ENCODE measurements at regions not wholly inside any gene's neighbourhood (a gene's known extent, or its start where the extent isn't known, plus 50 kb on each side); places are given as distances from the start of the nearest gene placed in this dataset.

GRCh38 chr6:133807501-133807900, 81.4 kb upstream of the TCF21 start:
- Histone ChIP-seq H3K4me2 (ENCODE audit: control insufficient read depth, insufficient read depth) (no peak overlapping the region), H3K9ac (ENCODE audit: control insufficient read depth, insufficient read depth, low read length) (no peak overlapping the region), H3K4me3 (no peak overlapping the region), H3K36me3 (ENCODE audit: control insufficient read depth in 2 of 2, insufficient read depth in 2 of 2, low read length in 1 of 2) (no peaks in the 10 kb centered on the region), H3K9me3 (replicated peaks; ENCODE audit: control insufficient read depth, insufficient read depth, low read length) (no peaks in the 10 kb centered on the region), H3K79me2 (ENCODE audit: control insufficient read depth, insufficient read depth, low read length) (no peaks in the 10 kb centered on the region), H2AFZ (ENCODE audit: control insufficient read depth, low read depth, low read length) (no peak overlapping the region), H3K27ac (ENCODE audit: control insufficient read depth, insufficient read depth) (no peak overlapping the region), H4K20me1 (ENCODE audit: control insufficient read depth, insufficient read depth) (no peaks in the 10 kb centered on the region), H3K27me3 (replicated peaks in 1 of 2; ENCODE audit: control insufficient read depth in 2 of 2, insufficient read depth in 2 of 2, low read length in 1 of 2) (no peaks in the 10 kb centered on the region; a peak in 1 of 4 replicates), H3K4me1 (ENCODE audit: control insufficient read depth, insufficient read depth, low read length) (no peaks in the 10 kb centered on the region)
- TF ChIP-seq ZSCAN29 (IDR thresholded peaks at IDR 0.05) = no peak
- no peak for TF ChIP-seq NFIC (IDR thresholded peaks at IDR 0.05; ENCODE audit: low read depth, low read length)
- 33% methylated on average over 1 of the region's 1 CpG for WGBS (ENCODE audit: insufficient coverage, insufficient replicate concordance, low lambda C conversion rate, missing lambda C conversion rate)
- in situ Hi-C loops (cut with MboI) (no loop called here), intact Hi-C loops (cut with micrococcal nuclease; ENCODE audit: unreplicated experiment) (no loop called here)
- no peak for DNase-seq (ENCODE audit: low read depth, low spot score)
- ChIA-PET SMC1A (ENCODE audit: uncharacterized antibody, unreplicated experiment) (no interaction called here), RAD21 (ENCODE audit: unreplicated experiment) (no interaction called here), CTCF (no interaction called here), POLR2A (interaction anchor here (0.8 kb wide), 1 partner anchor 11 kb away, joined by 3 read pairs; no protein-coding TSS in a partner anchor)
- BruUV-seq (replicated peaks) = no TSS peak
- FAIRE-seq = no peak
- no peak for ATAC-seq

- FAIRE-seq = no peak
- ChIA-PET CTCF (interaction anchor here (0.9 kb wide), 1 partner anchor 28 kb away, joined by 5 read pairs; no protein-coding TSS in a partner anchor), RAD21 (ENCODE audit: unreplicated experiment) (no interaction called here), SMC1A (ENCODE audit: uncharacterized antibody, unreplicated experiment) (no interaction called here), POLR2A (no interaction called here)
- Histone ChIP-seq H3K9me3 (replicated peaks; ENCODE audit: control insufficient read depth, insufficient read depth, low read length) (no peaks in the 10 kb centered on the region), H3K9ac (ENCODE audit: control insufficient read depth, insufficient read depth, low read length) (no peak overlapping the region), H3K4me2 (ENCODE audit: control insufficient read depth, insufficient read depth) (no peak overlapping the region), H3K79me2 (ENCODE audit: control insufficient read depth, insufficient read depth, low read length) (no peaks in the 10 kb centered on the region), H3K27me3 (replicated peaks in 1 of 2; ENCODE audit: control insufficient read depth in 2 of 2, insufficient read depth in 2 of 2, low read length in 1 of 2) (no peaks in the 10 kb centered on the region; a peak in 1 of 4 replicates), H4K20me1 (ENCODE audit: control insufficient read depth, insufficient read depth) (no peaks in the 10 kb centered on the region), H3K27ac (ENCODE audit: control insufficient read depth, insufficient read depth) (no peak overlapping the region), H3K4me3 (no peak overlapping the region), H3K4me1 (ENCODE audit: control insufficient read depth, insufficient read depth, low read length) (no peaks in the 10 kb centered on the region), H3K36me3 (ENCODE audit: control insufficient read depth in 2 of 2, insufficient read depth in 2 of 2, low read length in 1 of 2) (no peaks in the 10 kb centered on the region), H2AFZ (ENCODE audit: control insufficient read depth, low read depth, low read length) (no peak overlapping the region)
- ATAC-seq = no peak
- no TSS peak for BruUV-seq (replicated peaks)
- intact Hi-C loops (cut with micrococcal nuclease; ENCODE audit: unreplicated experiment) (no loop called here), in situ Hi-C loops (cut with MboI) (no loop called here)
- no peak for DNase-seq (ENCODE audit: low read depth, low spot score)
- 4% methylated on average over 1 of the region's 1 CpG for WGBS (ENCODE audit: insufficient coverage, insufficient replicate concordance, low lambda C conversion rate, missing lambda C conversion rate)
- TF ChIP-seq BMI1 (IDR thresholded peaks at IDR 0.05; ENCODE audit: borderline replicate concordance) (no peak), ASH2L (IDR thresholded peaks at IDR 0.05; ENCODE audit: borderline replicate concordance, low read depth) (no peak), CREM (IDR thresholded peaks at IDR 0.05; ENCODE audit: low read depth) (no peak), GATAD2B (conservative IDR thresholded peaks at IDR 0.05; ENCODE audit: low read depth) (no peak), FOXK2 (IDR thresholded peaks at IDR 0.05) (no peak), ZBTB4 (CRISPR knock-in tag; IDR thresholded peaks at IDR 0.05) (no peak), MLLT1 (IDR thresholded peaks at IDR 0.05) (no peak), CHD4 (IDR thresholded peaks at IDR 0.05) (no peak), EZH2 (IDR thresholded peaks at IDR 0.05; ENCODE audit: borderline replicate concordance, control insufficient read depth, low read depth, low read length) (no peak), STAT3 (IDR thresholded peaks at IDR 0.05; ENCODE audit: low read depth, low read length) (no peak), POLR2AphosphoS5 (IDR thresholded peaks at IDR 0.05; ENCODE audit: low read length) (no peak), BCL11A (IDR thresholded peaks at IDR 0.05; ENCODE audit: low read depth, low read length) (no peak), ZNF384 (IDR thresholded peaks at IDR 0.05; ENCODE audit: borderline replicate concordance, low read depth, low read length) (no peak), RUNX3 (IDR thresholded peaks at IDR 0.05; ENCODE audit: low read length) (no peak), PAX5 (IDR thresholded peaks at IDR 0.05; ENCODE audit: borderline replicate concordance, low read depth, low read length) (no peak)
These were observed 79.5 kb upstream of the TCF21 start for GRCh38 chr6:133809406-133809805.
